CD4-positive, alpha-beta T cell treated with Interleukin-2 at 100 ng/mL for 4 hours (primary cell): ENCODE measurements at regions not wholly inside any gene's neighbourhood (a gene's known extent, or its start where the extent isn't known, plus 50 kb on each side); places are given as distances from the start of the nearest gene placed in this dataset.
"Not testable (repeated sequence)": the region's sequence is repeated elsewhere in the genome, so short reads cannot be mapped to it uniquely, and the experiment has no call there.

ENCODE experiments used
- DNase-seq: peaks from one replicate; pipeline ENCODE4 v3.0.0-alpha.2; 2020; ENCODE audit warnings: low spot score

GRCh38 chr18:38575648-38576047 lies 1010.0 kb upstream of the CELF4 start:
- peak; percentile 36 for DNase-seq

GRCh38 chr18:38575023-38575422 lies 1009.4 kb upstream of the CELF4 start:
- no peak for DNase-seq

GRCh38 chr18:38572554-38573111 lies 1007.0 kb upstream of the CELF4 start:
- DNase-seq, result no peak

- DNase-seq, result no peak
These were observed 1006.1 kb upstream of the CELF4 start for GRCh38 chr18:38571651-38572050.

GRCh38 chr18:38565513-38565912 lies 999.9 kb upstream of the CELF4 start:
- DNase-seq, result no peak

- DNase-seq, result no peak
These were observed 997.9 kb upstream of the CELF4 start for GRCh38 chr18:38563396-38563980.

- no peak for DNase-seq
These were observed 991.4 kb upstream of the CELF4 start for GRCh38 chr18:38557006-38557405.

GRCh38 chr18:38552732-38553321 lies 987.2 kb upstream of the CELF4 start:
- no peak for DNase-seq

- DNase-seq, result no peak
These were observed 986.3 kb upstream of the CELF4 start for GRCh38 chr18:38551881-38552280.

- DNase-seq, result peak; percentile 5
These were observed 979.5 kb upstream of the CELF4 start for GRCh38 chr18:38545071-38545470.

GRCh38 chr18:38539856-38540255 lies 974.3 kb upstream of the CELF4 start:
- DNase-seq, result no peak

- DNase-seq, result no peak
These were observed 973.8 kb upstream of the CELF4 start for GRCh38 chr18:38539371-38539770.

- no peak for DNase-seq
These were observed 968.5 kb upstream of the CELF4 start for GRCh38 chr18:38534073-38534472.

GRCh38 chr18:38526922-38527321 lies 961.3 kb upstream of the CELF4 start:
- no peak for DNase-seq

- DNase-seq, result no peak
These were observed 959.4 kb upstream of the CELF4 start for GRCh38 chr18:38525039-38525438.

GRCh38 chr18:38520786-38521185 lies 955.2 kb upstream of the CELF4 start:
- no peak for DNase-seq

GRCh38 chr18:38502539-38502938 lies 936.9 kb upstream of the CELF4 start:
- no peak for DNase-seq

GRCh38 chr18:38497266-38497665 lies 931.7 kb upstream of the CELF4 start:
- DNase-seq, result no peak

GRCh38 chr18:38496222-38496793 lies 930.7 kb upstream of the CELF4 start:
- no peak for DNase-seq

GRCh38 chr18:38494065-38494464 lies 928.5 kb upstream of the CELF4 start:
- no peak for DNase-seq

- DNase-seq, result no peak
These were observed 925.6 kb upstream of the CELF4 start for GRCh38 chr18:38491195-38491594.

- not testable (repeated sequence) for DNase-seq
These were observed 924.1 kb upstream of the CELF4 start for GRCh38 chr18:38489721-38490120.

- DNase-seq, result no peak
These were observed 921.9 kb upstream of the CELF4 start for GRCh38 chr18:38487521-38487920.

GRCh38 chr18:38483326-38483725 lies 917.7 kb upstream of the CELF4 start:
- DNase-seq, result no peak
